ENCODE measurements at regions not wholly inside any gene's neighbourhood (a gene's known extent, or its start where the extent isn't known, plus 50 kb on each side); places are given as distances from the start of the nearest gene placed in this dataset.

GRCh38 chr1:55386456-55386855 lies 171.3 kb upstream of the USP24 start:
- Histone ChIP-seq H3K4ac (ENCODE audit: low read depth, low read length) (no peak overlapping the region), H3K18ac (ENCODE audit: insufficient read length, low read depth, low read length) (no peak overlapping the region), H2BK5ac (ENCODE audit: insufficient read length, low read length) (no peak overlapping the region), H3K9ac (ENCODE audit: extremely low read depth, insufficient read length, low read length) (no peak overlapping the region), H4K8ac (replicated peaks; ENCODE audit: insufficient read length, low read depth, low read length) (no peak overlapping the region), H2BK15ac (ENCODE audit: low read depth, low read length) (no peak overlapping the region), H3K27ac (ENCODE audit: insufficient read length, low read depth, low read length) (no peak overlapping the region), H2BK20ac (ENCODE audit: low read depth, low read length, poor library complexity, severe bottlenecking) (no peak overlapping the region), H2AFZ (ENCODE audit: low read length) (no peak overlapping the region), H3K56ac (ENCODE audit: insufficient read length, low read depth, low read length) (no peak overlapping the region), H3K9me3 (ENCODE audit: control insufficient read depth, low read depth, low read length) (no peaks in the 10 kb centered on the region), H3T11ph (ENCODE audit: low read length) (no peak overlapping the region), H3K27me3 (ENCODE audit: insufficient read depth, low read length) (no peaks in the 10 kb centered on the region), H2AK5ac (ENCODE audit: insufficient read length, low read length) (no peak overlapping the region), H3K23me2 (ENCODE audit: insufficient read length, low read depth, low read length, poor library complexity, severe bottlenecking) (no peaks in the 10 kb centered on the region), H4K20me1 (ENCODE audit: control insufficient read depth, insufficient read depth, insufficient read length) (no peaks in the 10 kb centered on the region), H4K5ac (ENCODE audit: insufficient read length, low read depth, low read length) (no peak overlapping the region), H2BK120ac (ENCODE audit: low read depth, low read length, poor library complexity, severe bottlenecking) (no peak overlapping the region), H3K14ac (ENCODE audit: insufficient read depth, low read length) (no peak overlapping the region), H2BK12ac (ENCODE audit: insufficient read length, low read depth, low read length) (no peak overlapping the region), H3K4me1 (ENCODE audit: insufficient read depth, low read length) (no peaks in the 10 kb centered on the region), H4K91ac (ENCODE audit: insufficient read length, low read depth, low read length) (no peak overlapping the region), H3K79me2 (ENCODE audit: insufficient read depth, low read length) (no peaks in the 10 kb centered on the region), H3K23ac (ENCODE audit: insufficient read length, low read depth, low read length) (no peak overlapping the region), H3K79me1 (ENCODE audit: insufficient read depth, low read depth, low read length, poor library complexity, severe bottlenecking) (no peaks in the 10 kb centered on the region), H3K4me2 (ENCODE audit: insufficient read depth, insufficient read length, low read length) (no peak overlapping the region)
- peaks cover 10 to 15% of the 10 kb centered on the region in 2 experiments; a peak in 4 of 5 replicates for H3K9me3 Mint-ChIP-seq
- H3K27me3 Mint-ChIP-seq (ENCODE audit: low read depth): no peaks in the 10 kb centered on the region; the same call in 1 of the 2 replicates
- DNase-seq: no peak
- no CpG with 5 or more reads among the region's 4 CpGs for WGBS (ENCODE audit: extremely low coverage, insufficient read length, low lambda C conversion rate)
- no peak overlapping the region for H3K27ac Mint-ChIP-seq
- H3K4me1 Mint-ChIP-seq: no peaks in the 10 kb centered on the region
- TF ChIP-seq CTCF (conservative IDR thresholded peaks at IDR 0.05): no peak
- H3K4me3 Mint-ChIP-seq: no peak overlapping the region
- no peaks in the 10 kb centered on the region; a peak in 3 of 7 replicates for H3K36me3 Mint-ChIP-seq (ENCODE audit: insufficient read depth in 1 of 3, low read depth in 3 of 3)

Data from H9 (cell line).